ENCODE measurements at regions not wholly inside any gene's neighbourhood (a gene's known extent, or its start where the extent isn't known, plus 50 kb on each side); places are given as distances from the start of the nearest gene placed in this dataset.

DNA sequence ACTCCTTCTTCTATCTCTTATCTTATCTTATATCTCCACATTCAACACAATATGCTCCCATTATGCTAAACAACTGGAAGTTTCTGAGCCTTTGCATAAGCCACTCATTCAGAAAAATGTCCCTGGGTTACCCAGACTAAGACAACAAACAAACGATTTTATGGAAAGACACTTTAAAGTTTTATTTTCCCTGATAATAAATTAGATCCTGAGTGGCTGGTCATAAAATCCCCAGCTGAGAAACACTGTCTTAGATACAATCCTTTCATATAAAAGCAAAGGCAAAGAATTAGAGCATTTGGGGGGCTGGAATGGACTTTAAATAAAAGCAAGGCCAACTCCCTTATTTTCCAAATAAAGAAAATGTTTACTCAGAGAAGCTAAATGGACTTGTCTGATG, 322.3 kb downstream of the GBE1 start:
- TF ChIP-seq POLR2A (IDR thresholded peaks at IDR 0.05; ENCODE audit: low read depth, low read length) = no peak
- no peak for DNase-seq (ENCODE audit: insufficient read length, low spot score)
- no peak for FAIRE-seq

GRCh38 chr3:81437683-81438082, 323.8 kb downstream of the GBE1 start:
- DNase-seq (ENCODE audit: insufficient read length, low spot score) (no peak), FAIRE-seq (no peak)
- TF ChIP-seq POLR2A (IDR thresholded peaks at IDR 0.05; ENCODE audit: low read depth, low read length) = no peak

DNA sequence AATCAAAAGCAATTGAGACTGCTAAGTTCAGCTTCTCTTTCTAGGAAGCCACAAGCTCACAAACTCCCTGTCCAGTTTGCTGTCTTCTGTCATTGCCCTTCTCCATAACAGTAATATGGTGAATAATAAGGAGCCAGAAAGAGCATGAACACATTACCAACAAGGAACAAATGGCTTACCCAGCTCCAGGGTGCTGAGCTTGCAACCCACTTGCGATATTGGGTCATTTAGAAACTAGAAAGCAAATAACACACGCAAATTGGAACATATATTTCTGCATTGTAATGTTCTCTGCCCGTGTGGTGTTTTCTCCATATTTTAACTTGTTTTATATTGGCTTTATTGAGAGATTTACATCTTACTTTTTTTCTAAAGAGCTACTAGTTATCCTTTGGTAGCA, 325.3 kb downstream of the GBE1 start:
- no peak for FAIRE-seq
- TF ChIP-seq POLR2A (IDR thresholded peaks at IDR 0.05; ENCODE audit: low read depth, low read length) = no peak
- no peak for DNase-seq (ENCODE audit: insufficient read length, low spot score)

GRCh38 chr3:81435050-81435449, 326.4 kb downstream of the GBE1 start:
- DNase-seq (ENCODE audit: insufficient read length, low spot score) (no peak), FAIRE-seq (no peak)
- TF ChIP-seq POLR2A (IDR thresholded peaks at IDR 0.05; ENCODE audit: low read depth, low read length) = no peak

GRCh38 chr3:81434161-81434560, 327.3 kb downstream of the GBE1 start:
- DNase-seq (ENCODE audit: insufficient read length, low spot score) = no peak
- no peak for FAIRE-seq
- no peak for TF ChIP-seq POLR2A (IDR thresholded peaks at IDR 0.05; ENCODE audit: low read depth, low read length)

- no peak for TF ChIP-seq POLR2A (IDR thresholded peaks at IDR 0.05; ENCODE audit: low read depth, low read length)
These were observed 327.8 kb downstream of the GBE1 start for GRCh38 chr3:81433675-81434074.

DNA sequence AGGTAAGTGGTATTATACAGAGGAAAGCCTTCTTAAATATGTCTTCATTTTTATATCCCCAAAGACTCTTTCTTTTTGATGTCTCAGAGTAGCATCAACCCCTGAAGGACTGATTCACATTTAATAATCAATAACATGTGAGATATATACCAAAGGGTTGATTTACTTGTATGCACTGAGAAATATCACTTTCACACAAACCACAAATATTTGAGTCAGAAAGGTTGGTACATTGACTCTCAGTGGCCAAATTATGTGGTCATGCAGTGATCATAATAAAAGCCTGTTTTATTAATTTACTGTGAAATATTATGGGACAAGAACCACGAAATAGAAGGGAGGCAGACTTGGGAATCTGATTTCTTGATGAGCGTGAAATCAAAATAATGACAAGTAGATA, 329.0 kb downstream of the GBE1 start:
- DNase-seq (ENCODE audit: insufficient read length, low spot score) (no peak), FAIRE-seq (no peak)
- TF ChIP-seq POLR2A (IDR thresholded peaks at IDR 0.05; ENCODE audit: low read depth, low read length) = no peak

More at GRCh38 chr3:81433675-81434074, 327.8 kb downstream of the GBE1 start:
- no peak for DNase-seq (ENCODE audit: insufficient read length, low spot score)
- FAIRE-seq = no peak

GRCh38 chr3:81426826-81427577, 334.4 kb downstream of the GBE1 start:
- no peak for TF ChIP-seq POLR2A (IDR thresholded peaks at IDR 0.05; ENCODE audit: low read depth, low read length)
- FAIRE-seq (no peak), DNase-seq (ENCODE audit: insufficient read length, low spot score) (no peak)

GRCh38 chr3:81425198-81425868, 336.1 kb downstream of the GBE1 start:
- DNase-seq (ENCODE audit: insufficient read length, low spot score) (no peak), FAIRE-seq (peak; percentile 68)
- no peak for TF ChIP-seq POLR2A (IDR thresholded peaks at IDR 0.05; ENCODE audit: low read depth, low read length)

GRCh38 chr3:81419228-81419627, 342.2 kb downstream of the GBE1 start:
- TF ChIP-seq POLR2A (IDR thresholded peaks at IDR 0.05; ENCODE audit: low read depth, low read length) = no peak
- FAIRE-seq (no peak), DNase-seq (ENCODE audit: insufficient read length, low spot score) (no peak)

DNA sequence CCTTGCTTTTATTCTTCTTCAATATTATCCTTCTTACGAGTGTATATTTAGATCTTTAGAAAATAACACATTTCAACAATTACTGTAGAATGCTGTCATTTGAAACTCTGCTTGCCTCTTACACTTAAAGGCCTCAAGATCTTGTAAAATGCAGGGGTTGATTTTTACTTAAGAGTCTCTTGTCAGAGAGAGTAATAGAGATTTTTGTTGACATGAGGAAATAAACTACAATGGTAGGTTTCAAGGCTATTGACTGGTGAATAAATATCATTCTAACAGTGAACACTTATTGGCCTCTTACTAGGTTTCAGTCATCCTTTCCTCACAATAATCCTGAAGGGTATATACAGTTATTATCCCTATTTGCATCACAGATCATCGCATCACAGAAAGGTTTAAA, 344.6 kb downstream of the GBE1 start:
- DNase-seq (ENCODE audit: insufficient read length, low spot score) = no peak
- no peak for TF ChIP-seq POLR2A (IDR thresholded peaks at IDR 0.05; ENCODE audit: low read depth, low read length)
- FAIRE-seq = no peak

GRCh38 chr3:81406318-81406717, 355.1 kb downstream of the GBE1 start:
- TF ChIP-seq POLR2A (IDR thresholded peaks at IDR 0.05; ENCODE audit: low read depth, low read length) = no peak
- DNase-seq (ENCODE audit: insufficient read length, low spot score) (no peak), FAIRE-seq (no peak)

GRCh38 chr3:81395739-81396513, 365.5 kb downstream of the GBE1 start:
- FAIRE-seq = no peak
- TF ChIP-seq POLR2A (IDR thresholded peaks at IDR 0.05; ENCODE audit: low read depth, low read length) = no peak
- no peak for DNase-seq (ENCODE audit: insufficient read length, low spot score)

All from H54 (cell line).